Lower leg skin (tissue), 3 donors: ENCODE measurements at regions not wholly inside any gene's neighbourhood (a gene's known extent, or its start where the extent isn't known, plus 50 kb on each side); places are given as distances from the start of the nearest gene placed in this dataset.
"Not testable (repeated sequence)": the region's sequence is repeated elsewhere in the genome, so short reads cannot be mapped to it uniquely, and the experiment has no call there.

Experiments used
- CTCF ChIP-seq, 3 donors: fragments of 450-650 bp; IDR thresholded peaks; one replicate each; pipeline ENCODE4 v1.5.1; 2016; ENCODE audit warnings: antibody characterized with exemption in 3 of 3, mild to moderate bottlenecking in 3 of 3, moderate library complexity in 2 of 3
- POLR2A ChIP-seq, 2 donors: fragments of 450-650 bp; IDR thresholded peaks; one replicate each; pipeline ENCODE4 v1.6.1; 2016 to 2017; ENCODE audit warnings: antibody characterized with exemption in 2 of 2, mild to moderate bottlenecking in 1 of 2, moderate library complexity in 1 of 2

- not testable (repeated sequence) for TF ChIP-seq POLR2A, CTCF (IDR thresholded peaks at IDR 0.05)
These were observed 105.0 kb upstream of the IKBKE start for GRCh38 chr1:206365271-206365670.
